ENCODE measurements at regions not wholly inside any gene's neighbourhood (a gene's known extent, or its start where the extent isn't known, plus 50 kb on each side); places are given as distances from the start of the nearest gene placed in this dataset.

DNA sequence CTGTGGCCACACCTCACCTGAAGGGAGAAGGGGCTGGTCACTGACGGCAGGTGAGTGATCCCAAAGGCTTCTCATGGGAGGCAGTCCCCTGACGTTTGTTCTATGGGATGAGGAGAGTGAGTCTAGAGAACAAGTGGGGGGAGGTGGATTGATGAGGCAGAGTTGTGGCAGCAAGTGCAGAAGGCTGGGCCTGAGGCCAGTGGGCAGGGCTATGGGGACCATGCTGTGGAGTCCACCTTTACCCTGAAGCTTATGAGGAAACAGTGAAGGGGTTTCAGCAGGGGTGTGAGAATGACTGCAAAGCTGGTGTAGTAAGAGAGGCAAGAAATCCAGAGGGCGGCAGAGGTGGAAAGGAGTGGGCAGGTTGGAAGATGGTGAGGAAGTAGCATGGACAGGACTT lies 96.9 kb upstream of the PFN2 start:
- no peaks in the 10 kb centered on the region for H3K9me3 ChIP-seq (ENCODE audit: control insufficient read depth, low read depth, low read length)
- H3K4me1 ChIP-seq (ENCODE audit: control insufficient read depth, low read depth, low read length) = no peaks in the 10 kb centered on the region
- H3K27me3 ChIP-seq (ENCODE audit: control insufficient read depth, insufficient read depth, low read length) = no peaks in the 10 kb centered on the region
- no peak overlapping the region for H3K4me3 ChIP-seq (ENCODE audit: low read length)
- H3K27ac ChIP-seq (ENCODE audit: low read length) = no peak overlapping the region
- no peaks in the 10 kb centered on the region for H3K36me3 ChIP-seq (ENCODE audit: control insufficient read depth, low read depth, low read length)
- no peak overlapping the region for H3K9ac ChIP-seq (ENCODE audit: low read length)

DNA sequence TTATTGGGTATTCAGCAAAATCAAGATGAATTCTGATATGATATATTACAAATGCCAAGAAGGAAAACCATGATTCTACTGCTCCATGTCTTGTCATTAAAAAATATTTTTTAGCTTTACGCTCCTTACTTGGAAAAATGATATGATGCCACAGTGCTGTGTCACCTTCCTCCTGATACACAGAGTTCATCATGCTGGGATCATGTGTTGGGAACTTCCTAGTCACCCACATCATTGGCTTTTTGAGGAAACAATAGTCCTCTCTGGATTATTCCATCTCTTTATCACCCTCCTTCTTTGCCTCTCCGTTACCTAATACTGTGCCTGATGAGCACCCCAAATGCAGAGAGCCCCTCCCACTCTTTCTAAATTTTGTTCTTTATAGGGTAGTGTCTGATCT lies 94.3 kb upstream of the PFN2 start:
- H3K27me3 ChIP-seq (ENCODE audit: control insufficient read depth, insufficient read depth, low read length) = no peaks in the 10 kb centered on the region
- no peak overlapping the region for H3K9ac ChIP-seq (ENCODE audit: low read length)
- H3K9me3 ChIP-seq (ENCODE audit: control insufficient read depth, low read depth, low read length) = no peaks in the 10 kb centered on the region
- H3K36me3 ChIP-seq (ENCODE audit: control insufficient read depth, low read depth, low read length) = no peaks in the 10 kb centered on the region
- no peak overlapping the region for H3K27ac ChIP-seq (ENCODE audit: low read length)
- H3K4me1 ChIP-seq (ENCODE audit: control insufficient read depth, low read depth, low read length) = no peaks in the 10 kb centered on the region
- H3K4me3 ChIP-seq (ENCODE audit: low read length) = no peak overlapping the region

DNA sequence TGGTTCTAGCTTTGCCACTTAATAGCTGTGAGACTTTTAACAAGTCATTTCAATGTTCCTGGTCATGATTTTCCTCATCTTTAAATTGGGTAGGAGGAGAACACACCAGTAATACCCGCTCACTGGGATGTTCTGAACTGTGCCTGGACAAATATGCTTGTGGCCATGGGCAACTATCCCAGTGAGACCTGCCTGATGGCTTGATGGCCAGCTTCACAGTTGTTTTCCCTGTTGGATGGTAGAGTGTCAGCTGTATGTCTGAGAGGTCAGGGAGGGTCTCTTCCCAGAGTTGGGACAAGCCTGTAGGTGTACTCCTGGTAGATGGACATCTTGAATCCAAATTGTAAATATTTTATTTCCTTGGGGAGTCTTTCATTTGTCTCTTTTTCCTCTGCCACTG lies 92.5 kb upstream of the PFN2 start:
- no peaks in the 10 kb centered on the region for H3K27me3 ChIP-seq (ENCODE audit: control insufficient read depth, insufficient read depth, low read length)
- H3K9me3 ChIP-seq (ENCODE audit: control insufficient read depth, low read depth, low read length) = no peaks in the 10 kb centered on the region
- H3K9ac ChIP-seq (ENCODE audit: low read length) = no peak overlapping the region
- H3K4me1 ChIP-seq (ENCODE audit: control insufficient read depth, low read depth, low read length) = no peaks in the 10 kb centered on the region
- H3K36me3 ChIP-seq (ENCODE audit: control insufficient read depth, low read depth, low read length) = no peaks in the 10 kb centered on the region
- H3K4me3 ChIP-seq (ENCODE audit: low read length) = no peak overlapping the region
- H3K27ac ChIP-seq (ENCODE audit: low read length) = no peak overlapping the region

DNA sequence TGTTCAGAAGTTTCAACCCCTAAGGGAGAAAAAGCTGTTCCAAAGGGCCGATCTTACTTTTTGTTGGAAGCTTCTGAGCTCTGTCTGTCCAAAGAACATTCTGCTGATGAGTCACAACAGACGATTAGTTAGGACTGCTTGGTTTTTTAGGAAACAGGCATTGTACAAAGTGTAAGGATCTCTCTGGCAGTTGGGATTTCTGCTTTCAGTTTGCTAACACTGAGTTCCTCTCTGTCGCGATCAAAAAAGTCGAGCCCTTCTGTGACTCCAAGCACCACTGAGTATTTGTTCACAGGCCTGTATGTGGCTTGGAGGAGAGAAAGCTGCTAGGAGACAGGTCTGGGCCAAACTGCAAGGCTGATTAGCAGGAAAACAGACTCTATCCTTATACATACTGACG lies 91.8 kb upstream of the PFN2 start:
- no peaks in the 10 kb centered on the region for H3K9me3 ChIP-seq (ENCODE audit: control insufficient read depth, low read depth, low read length)
- H3K4me3 ChIP-seq (ENCODE audit: low read length) = no peak overlapping the region
- H3K9ac ChIP-seq (ENCODE audit: low read length) = no peak overlapping the region
- H3K4me1 ChIP-seq (ENCODE audit: control insufficient read depth, low read depth, low read length) = no peaks in the 10 kb centered on the region
- H3K36me3 ChIP-seq (ENCODE audit: control insufficient read depth, low read depth, low read length) = no peaks in the 10 kb centered on the region
- no peak overlapping the region for H3K27ac ChIP-seq (ENCODE audit: low read length)
- H3K27me3 ChIP-seq (ENCODE audit: control insufficient read depth, insufficient read depth, low read length) = no peaks in the 10 kb centered on the region

DNA sequence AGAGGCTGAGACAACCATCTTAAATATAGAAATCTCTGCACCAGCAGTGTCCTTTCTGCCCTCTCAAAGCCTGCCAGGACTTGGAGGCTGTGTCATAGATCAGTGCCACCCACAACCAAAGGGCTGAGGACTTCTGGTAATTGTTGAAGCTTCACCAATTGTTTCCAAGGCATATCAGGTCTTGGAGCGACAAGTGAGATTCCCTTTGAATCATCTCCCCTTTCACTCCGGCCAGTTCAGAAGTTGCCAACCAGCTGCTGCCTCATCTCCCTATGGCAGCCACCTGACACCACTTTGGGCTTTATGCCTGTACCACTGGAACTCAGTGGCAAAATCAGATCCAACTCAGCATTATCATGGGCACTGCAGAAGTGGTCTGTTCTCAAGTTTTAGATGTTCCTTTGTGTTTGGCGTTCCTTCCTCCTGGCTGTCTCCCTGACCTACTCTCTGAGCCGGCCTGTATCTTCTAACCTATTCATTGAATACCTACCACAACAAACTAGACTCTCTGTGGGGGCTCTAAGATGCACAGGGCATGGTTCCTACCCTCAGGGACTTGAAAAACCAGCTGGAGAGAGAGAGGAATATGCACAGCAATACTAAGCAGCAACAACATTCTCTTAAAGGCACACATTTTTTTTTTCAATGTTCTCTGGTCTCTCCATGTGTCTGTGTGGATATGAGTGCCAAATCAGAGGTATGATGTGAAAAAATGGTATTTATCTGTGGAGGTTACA lies 90.8 kb upstream of the PFN2 start:
- H3K27me3 ChIP-seq (ENCODE audit: control insufficient read depth, insufficient read depth, low read length) = no peaks in the 10 kb centered on the region
- H3K4me3 ChIP-seq (ENCODE audit: low read length) = no peak overlapping the region
- H3K9ac ChIP-seq (ENCODE audit: low read length) = no peak overlapping the region
- H3K27ac ChIP-seq (ENCODE audit: low read length) = no peak overlapping the region
- no peaks in the 10 kb centered on the region for H3K9me3 ChIP-seq (ENCODE audit: control insufficient read depth, low read depth, low read length)
- no peaks in the 10 kb centered on the region for H3K4me1 ChIP-seq (ENCODE audit: control insufficient read depth, low read depth, low read length)
- H3K36me3 ChIP-seq (ENCODE audit: control insufficient read depth, low read depth, low read length) = no peaks in the 10 kb centered on the region

DNA sequence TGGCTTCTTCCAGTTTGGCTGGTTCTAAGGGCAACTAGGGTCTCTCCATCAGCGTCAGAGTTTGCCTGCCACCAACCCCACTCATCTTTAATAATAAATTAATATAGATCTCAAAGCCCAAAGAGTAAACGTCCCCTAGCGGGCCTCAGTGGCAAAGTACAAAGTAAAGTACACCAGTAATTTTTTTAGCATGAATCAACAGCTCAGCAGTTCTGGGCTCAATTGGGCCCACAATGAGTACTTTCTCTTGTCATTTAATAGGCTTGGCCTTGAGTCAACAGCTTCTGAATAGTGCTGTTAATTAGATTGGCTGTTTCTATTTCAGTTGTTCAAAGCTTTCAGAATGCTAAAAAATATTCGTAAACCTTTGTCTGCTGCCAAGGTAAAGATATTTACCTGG lies 89.0 kb upstream of the PFN2 start:
- Histone ChIP-seq H3K27ac (ENCODE audit: low read length) (no peak overlapping the region), H3K9me3 (ENCODE audit: control insufficient read depth, low read depth, low read length) (no peaks in the 10 kb centered on the region), H3K9ac (ENCODE audit: low read length) (no peak overlapping the region), H3K4me1 (ENCODE audit: control insufficient read depth, low read depth, low read length) (no peaks in the 10 kb centered on the region), H3K4me3 (ENCODE audit: low read length) (no peak overlapping the region), H3K27me3 (ENCODE audit: control insufficient read depth, insufficient read depth, low read length) (no peaks in the 10 kb centered on the region), H3K36me3 (ENCODE audit: control insufficient read depth, low read depth, low read length) (no peaks in the 10 kb centered on the region)

DNA sequence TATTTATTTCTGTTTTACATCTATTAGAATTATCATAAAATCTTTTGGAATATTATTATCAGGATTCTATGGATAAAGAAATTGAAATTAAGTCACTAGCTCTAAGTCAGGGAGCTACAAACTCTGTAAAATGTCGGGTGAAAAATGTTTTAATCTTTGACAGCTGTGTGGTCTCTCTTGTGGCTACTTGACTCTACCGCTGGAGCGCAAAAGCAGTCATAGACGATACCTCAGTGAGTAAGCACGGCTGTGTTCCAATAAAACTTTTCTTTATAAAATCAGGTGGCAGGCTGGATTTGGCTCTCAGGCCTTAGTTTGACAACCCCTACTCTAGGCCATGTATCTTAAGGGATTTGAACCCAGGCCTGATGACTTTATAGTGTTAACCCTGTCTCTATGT lies 88.5 kb upstream of the PFN2 start:
- Histone ChIP-seq H3K4me3 (ENCODE audit: low read length) (no peak overlapping the region), H3K4me1 (ENCODE audit: control insufficient read depth, low read depth, low read length) (no peaks in the 10 kb centered on the region), H3K9ac (ENCODE audit: low read length) (no peak overlapping the region), H3K27ac (ENCODE audit: low read length) (no peak overlapping the region), H3K27me3 (ENCODE audit: control insufficient read depth, insufficient read depth, low read length) (no peaks in the 10 kb centered on the region), H3K9me3 (ENCODE audit: control insufficient read depth, low read depth, low read length) (no peaks in the 10 kb centered on the region), H3K36me3 (ENCODE audit: control insufficient read depth, low read depth, low read length) (no peaks in the 10 kb centered on the region)

DNA sequence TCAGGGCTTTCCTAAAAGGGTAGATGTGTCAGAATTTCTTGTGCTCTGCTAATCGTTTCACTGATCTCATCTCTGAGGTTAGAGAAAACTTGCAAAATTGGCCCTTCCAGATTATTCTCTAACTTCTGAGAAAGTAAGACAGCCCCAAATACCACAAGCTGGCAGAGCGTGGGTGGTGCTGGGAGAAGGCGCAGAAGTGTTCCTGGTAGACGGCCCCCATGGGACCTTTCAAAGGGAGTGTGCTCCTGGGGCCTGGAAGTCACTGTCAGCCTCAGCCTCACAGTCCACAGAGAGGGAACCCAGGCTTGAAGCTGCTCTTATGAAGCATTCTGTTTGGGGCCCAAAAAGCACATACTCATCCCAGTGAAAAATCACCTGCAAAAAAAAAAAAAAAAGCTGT lies 86.5 kb upstream of the PFN2 start:
- Histone ChIP-seq H3K36me3 (ENCODE audit: control insufficient read depth, low read depth, low read length) (no peaks in the 10 kb centered on the region), H3K27ac (ENCODE audit: low read length) (no peak overlapping the region), H3K9ac (ENCODE audit: low read length) (no peak overlapping the region), H3K9me3 (ENCODE audit: control insufficient read depth, low read depth, low read length) (no peaks in the 10 kb centered on the region), H3K4me1 (ENCODE audit: control insufficient read depth, low read depth, low read length) (no peaks in the 10 kb centered on the region), H3K27me3 (ENCODE audit: control insufficient read depth, insufficient read depth, low read length) (no peaks in the 10 kb centered on the region), H3K4me3 (ENCODE audit: low read length) (no peak overlapping the region)

DNA sequence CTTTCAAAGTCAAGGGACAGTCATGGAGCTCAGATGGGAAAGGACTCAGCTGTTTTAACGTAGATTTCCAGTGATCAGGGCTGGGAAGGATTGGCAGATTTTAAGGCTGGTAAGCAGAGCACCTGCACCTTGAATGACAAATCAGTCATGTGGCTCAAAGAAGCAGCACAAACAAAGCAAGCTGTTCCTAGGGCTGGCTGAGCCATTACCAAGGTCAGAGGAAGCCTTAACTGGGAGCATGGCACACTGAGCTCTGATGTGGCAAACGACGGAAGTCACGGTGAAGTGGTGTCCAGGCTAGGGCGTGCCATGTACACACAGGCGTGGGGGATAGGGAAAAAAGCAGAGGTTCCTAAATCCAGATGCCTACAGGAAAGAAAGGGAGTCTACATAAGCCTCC lies 84.6 kb upstream of the PFN2 start:
- Histone ChIP-seq H3K9ac (ENCODE audit: low read length) (no peak overlapping the region), H3K4me3 (ENCODE audit: low read length) (no peak overlapping the region), H3K27ac (ENCODE audit: low read length) (no peak overlapping the region), H3K9me3 (ENCODE audit: control insufficient read depth, low read depth, low read length) (no peaks in the 10 kb centered on the region), H3K36me3 (ENCODE audit: control insufficient read depth, low read depth, low read length) (no peaks in the 10 kb centered on the region), H3K4me1 (ENCODE audit: control insufficient read depth, low read depth, low read length) (no peaks in the 10 kb centered on the region), H3K27me3 (ENCODE audit: control insufficient read depth, insufficient read depth, low read length) (no peaks in the 10 kb centered on the region)

DNA sequence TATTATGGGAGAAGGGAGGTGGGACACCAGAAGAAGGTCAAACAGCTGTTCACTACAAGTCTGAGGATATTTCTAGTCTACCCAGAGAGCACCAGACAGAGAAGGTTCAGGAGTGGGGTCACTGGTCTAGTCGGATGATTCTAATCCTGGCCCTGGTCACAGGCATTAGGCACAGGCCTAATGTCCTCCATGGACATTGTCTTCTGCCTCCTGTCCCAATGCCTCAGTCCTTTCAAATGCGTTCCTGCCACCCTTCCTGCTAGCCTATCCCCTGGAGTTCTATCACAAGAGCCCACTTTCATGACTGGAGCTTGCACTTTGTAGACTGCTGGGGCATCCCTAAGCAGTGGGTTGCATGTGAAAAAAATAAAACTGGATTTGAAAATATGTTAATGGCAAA lies 83.9 kb upstream of the PFN2 start:
- Histone ChIP-seq H3K4me1 (ENCODE audit: control insufficient read depth, low read depth, low read length) (no peaks in the 10 kb centered on the region), H3K9ac (ENCODE audit: low read length) (no peak overlapping the region), H3K4me3 (ENCODE audit: low read length) (no peak overlapping the region), H3K9me3 (ENCODE audit: control insufficient read depth, low read depth, low read length) (no peaks in the 10 kb centered on the region), H3K27ac (ENCODE audit: low read length) (no peak overlapping the region), H3K36me3 (ENCODE audit: control insufficient read depth, low read depth, low read length) (no peaks in the 10 kb centered on the region), H3K27me3 (ENCODE audit: control insufficient read depth, insufficient read depth, low read length) (no peaks in the 10 kb centered on the region)

DNA sequence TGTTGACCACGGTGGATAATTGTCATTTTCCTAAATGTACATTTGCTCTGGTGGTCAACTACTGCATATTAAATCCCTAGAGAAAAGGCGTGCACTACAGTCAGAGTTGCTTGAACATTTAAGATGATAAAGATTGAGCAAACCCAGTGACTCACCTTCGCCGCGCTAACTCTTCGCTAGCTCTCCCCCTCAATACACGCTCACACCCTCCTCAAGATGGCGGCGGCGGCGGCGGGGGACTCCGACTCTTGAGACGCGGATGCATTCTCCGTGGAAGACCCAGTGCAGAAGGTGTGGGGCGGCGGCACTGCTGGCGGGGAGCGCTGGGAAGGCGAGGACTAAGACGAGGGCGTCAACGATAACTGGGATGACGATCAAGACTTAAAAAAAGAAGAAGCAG lies 79.8 kb upstream of the PFN2 start:
- Histone ChIP-seq H3K27ac (ENCODE audit: low read length) (no peak overlapping the region), H3K9me3 (ENCODE audit: control insufficient read depth, low read depth, low read length) (no peaks in the 10 kb centered on the region)

DNA sequence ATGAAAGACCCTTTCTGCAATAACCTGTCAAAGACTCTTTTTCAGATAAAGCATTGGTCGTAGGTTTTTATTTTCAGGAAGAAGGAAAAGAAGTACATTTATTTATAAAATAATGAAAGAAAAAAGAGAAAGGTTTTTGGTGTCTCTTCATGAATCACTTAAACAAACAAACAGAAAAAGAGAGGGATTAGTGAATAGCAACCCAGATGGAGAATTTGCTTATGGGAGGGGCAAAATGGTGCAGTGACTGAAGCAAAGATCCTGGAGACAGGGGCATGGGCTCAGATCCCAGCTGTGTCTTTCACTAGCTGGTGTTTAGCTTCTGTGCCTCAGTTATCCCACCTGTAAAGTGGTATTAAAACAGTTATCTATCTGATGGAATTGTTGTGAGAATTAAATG lies 78.6 kb upstream of the PFN2 start:
- Histone ChIP-seq H3K9me3 (ENCODE audit: control insufficient read depth, low read depth, low read length) (no peaks in the 10 kb centered on the region), H3K4me1 (ENCODE audit: control insufficient read depth, low read depth, low read length) (no peaks in the 10 kb centered on the region), H3K36me3 (ENCODE audit: control insufficient read depth, low read depth, low read length) (no peaks in the 10 kb centered on the region), H3K9ac (ENCODE audit: low read length) (no peak overlapping the region), H3K27me3 (ENCODE audit: control insufficient read depth, insufficient read depth, low read length) (no peaks in the 10 kb centered on the region), H3K4me3 (ENCODE audit: low read length) (no peak overlapping the region), H3K27ac (ENCODE audit: low read length) (no peak overlapping the region)

More for the DNA sequence above, 79.8 kb upstream of the PFN2 start:
- Histone ChIP-seq H3K4me3 (ENCODE audit: low read length) (no peak overlapping the region), H3K36me3 (ENCODE audit: control insufficient read depth, low read depth, low read length) (no peaks in the 10 kb centered on the region), H3K9ac (ENCODE audit: low read length) (no peak overlapping the region), H3K27me3 (ENCODE audit: control insufficient read depth, insufficient read depth, low read length) (no peaks in the 10 kb centered on the region), H3K4me1 (ENCODE audit: control insufficient read depth, low read depth, low read length) (no peaks in the 10 kb centered on the region)
